NB4 (cell line): ENCODE measurements at regions not wholly inside any gene's neighbourhood (a gene's known extent, or its start where the extent isn't known, plus 50 kb on each side); places are given as distances from the start of the nearest gene placed in this dataset.

Experiments used
- DNase-seq: peaks from one replicate; pipeline ENCODE4 v3.0.0; 2010; ENCODE audit warnings: low read depth
- H3K4me3 ChIP-seq: one replicate; pipeline ENCODE4 v1.5.1; 2011; ENCODE audit warnings: mild to moderate bottlenecking, low read depth, low read length, moderate library complexity
- CTCF ChIP-seq: IDR thresholded peaks from one replicate; pipeline ENCODE4 v1.5.1; 2012; ENCODE audit warnings: low read depth, low read length
- MAX ChIP-seq: IDR thresholded peaks from 2 replicates; pipeline ENCODE4 v1.6.1; 2011; ENCODE audit warnings: low read depth, low read length
- MYC ChIP-seq: IDR thresholded peaks from 2 replicates; pipeline ENCODE4 v1.6.1; 2011; ENCODE audit warnings: low read depth, low read length
- POLR2A ChIP-seq: IDR thresholded peaks from 2 replicates; pipeline ENCODE4 v1.6.1; 2011; ENCODE audit warnings: mild to moderate bottlenecking; ENCODE audit not compliant: insufficient read length; ENCODE audit errors: extremely low read depth

- TF ChIP-seq MAX, result no peak
- no peak for TF ChIP-seq POLR2A
- TF ChIP-seq CTCF, result no peak
- no peak for TF ChIP-seq MYC
- no peak overlapping the region for H3K4me3 ChIP-seq
- DNase-seq, result no peak
Observed at GRCh38 chr6:133026705-133027104, 212.3 kb downstream of the RPS12 start.

GRCh38 chr6:133033263-133033662 is 207.9 kb upstream of the EYA4 start:
- DNase-seq, result no peak
- no peak for TF ChIP-seq MYC
- TF ChIP-seq CTCF, result no peak
- TF ChIP-seq POLR2A, result no peak
- no peak for TF ChIP-seq MAX
- H3K4me3 ChIP-seq, result no peak overlapping the region

- DNase-seq, result no peak
- TF ChIP-seq MYC (no peak), CTCF (no peak), POLR2A (no peak), MAX (no peak)
- H3K4me3 ChIP-seq, result no peak overlapping the region
Observed at GRCh38 chr6:133034509-133035206, 206.5 kb upstream of the EYA4 start.

- peak; percentile 29 for DNase-seq
- H3K4me3 ChIP-seq, result no peak overlapping the region
- TF ChIP-seq MYC, result no peak
- TF ChIP-seq CTCF, result peak; percentile 32
Observed at GRCh38 chr6:133040094-133040802, 200.9 kb upstream of the EYA4 start.

GRCh38 chr6:133040803-133041419 is 200.2 kb upstream of the EYA4 start:
- TF ChIP-seq MYC, result no peak
- no peak overlapping the region for H3K4me3 ChIP-seq
- DNase-seq, result no peak

GRCh38 chr6:133042550-133043120 is 198.5 kb upstream of the EYA4 start:
- TF ChIP-seq MYC (no peak), POLR2A (no peak), MAX (no peak), CTCF (no peak)
- no peak for DNase-seq
- H3K4me3 ChIP-seq, result no peak overlapping the region
